ENCODE measurements at regions not wholly inside any gene's neighbourhood (a gene's known extent, or its start where the extent isn't known, plus 50 kb on each side); places are given as distances from the start of the nearest gene placed in this dataset.

DNA sequence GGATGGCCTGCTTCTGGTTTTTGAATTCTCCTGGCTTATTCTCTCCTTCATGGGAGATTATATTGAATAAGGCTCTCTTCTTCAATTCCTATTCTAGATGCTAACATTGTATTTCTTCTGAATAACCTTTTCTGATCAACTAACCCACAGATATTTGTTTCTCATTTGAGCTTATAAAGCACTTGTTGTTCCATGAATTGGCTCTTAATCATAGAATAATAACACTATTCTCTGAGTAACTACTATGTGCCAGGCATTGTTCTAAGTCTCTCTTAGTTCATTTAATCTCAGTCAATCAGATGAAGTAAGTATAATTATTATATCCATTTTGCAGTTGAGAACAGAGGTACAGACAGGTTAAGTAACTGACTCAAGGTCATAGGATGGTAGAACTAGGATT is 136.3 kb upstream of the MLIP start:
- no peak for DNase-seq

DNA sequence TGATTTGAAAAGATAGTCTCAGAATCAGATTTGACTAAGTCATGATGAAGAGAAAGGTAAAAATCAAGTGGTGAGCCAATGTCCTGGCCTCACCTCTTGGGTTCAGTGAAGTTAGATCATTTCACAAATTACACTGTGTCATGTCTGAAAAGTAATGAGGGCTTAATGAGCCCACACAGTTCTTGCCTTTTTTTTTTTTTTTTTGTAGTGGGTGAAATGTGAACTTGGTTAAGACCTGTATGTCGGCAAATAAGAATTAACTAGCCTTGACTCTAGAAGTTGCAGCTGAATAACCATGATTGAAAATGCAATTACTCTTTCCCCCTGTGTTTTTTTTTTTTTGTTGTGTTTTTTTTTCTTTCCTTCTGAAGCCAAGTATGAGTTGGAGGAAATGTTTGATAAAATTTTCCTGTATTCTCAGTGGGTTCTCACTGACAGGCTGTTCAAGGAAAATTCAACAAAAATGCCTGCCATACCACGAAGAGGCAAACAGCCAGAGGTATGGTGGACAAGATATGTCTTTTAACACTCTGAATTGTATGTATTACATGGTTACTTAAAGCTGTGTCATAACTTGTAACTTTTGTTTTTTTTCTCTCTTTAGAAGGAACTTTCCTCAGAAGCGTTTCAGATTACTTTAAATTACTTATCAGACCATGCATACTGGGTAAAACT is 135.2 kb upstream of the MLIP start:
- no peak for DNase-seq

DNA sequence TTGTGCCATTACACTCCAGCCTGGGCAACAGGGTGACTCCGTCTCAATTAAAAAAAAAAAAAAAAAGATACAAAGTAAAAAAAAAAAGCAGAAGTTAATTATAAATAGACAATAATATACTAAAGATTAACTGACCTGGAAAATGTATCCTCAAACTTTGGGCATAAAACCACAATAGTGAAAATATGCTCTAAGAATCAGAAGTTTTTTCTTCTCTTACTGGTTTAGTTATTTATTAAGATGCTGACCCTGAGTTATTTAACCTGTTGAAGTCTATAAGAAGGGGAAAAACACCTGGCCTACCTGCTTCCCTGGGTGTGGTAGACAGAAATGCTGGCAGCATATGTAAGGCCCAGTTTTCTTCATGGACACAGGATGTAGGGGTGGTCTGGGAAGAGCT is 133.7 kb upstream of the MLIP start:
- no peak for DNase-seq

DNA sequence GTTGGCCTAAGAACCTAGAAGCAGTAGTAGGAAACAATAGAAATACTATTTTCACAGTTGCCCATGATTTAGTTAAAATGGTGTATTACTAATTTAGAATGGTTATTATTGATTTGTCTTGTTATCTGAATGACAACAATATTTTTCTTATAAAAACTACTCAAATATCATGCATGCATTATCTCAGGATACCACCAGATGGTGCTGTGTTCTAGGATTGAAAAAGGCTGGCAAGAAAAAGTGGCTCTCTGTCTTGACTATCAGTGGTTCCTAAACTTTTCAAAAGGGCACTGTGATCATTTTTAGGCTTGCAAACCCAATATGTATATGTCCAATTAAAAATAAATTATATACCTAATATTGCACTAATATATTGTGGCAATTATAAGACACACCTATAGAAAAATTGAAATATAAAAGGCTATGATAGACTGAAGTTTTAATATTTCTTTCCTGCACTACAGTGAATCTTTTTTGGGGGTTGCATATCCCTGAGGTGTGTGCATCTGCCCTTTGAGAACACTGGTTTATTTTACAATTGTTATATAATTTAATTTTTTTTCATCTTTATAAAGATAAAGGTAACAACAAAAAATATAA is 131.7 kb upstream of the MLIP start:
- peak; percentile 32 to 62 for DNase-seq

DNA sequence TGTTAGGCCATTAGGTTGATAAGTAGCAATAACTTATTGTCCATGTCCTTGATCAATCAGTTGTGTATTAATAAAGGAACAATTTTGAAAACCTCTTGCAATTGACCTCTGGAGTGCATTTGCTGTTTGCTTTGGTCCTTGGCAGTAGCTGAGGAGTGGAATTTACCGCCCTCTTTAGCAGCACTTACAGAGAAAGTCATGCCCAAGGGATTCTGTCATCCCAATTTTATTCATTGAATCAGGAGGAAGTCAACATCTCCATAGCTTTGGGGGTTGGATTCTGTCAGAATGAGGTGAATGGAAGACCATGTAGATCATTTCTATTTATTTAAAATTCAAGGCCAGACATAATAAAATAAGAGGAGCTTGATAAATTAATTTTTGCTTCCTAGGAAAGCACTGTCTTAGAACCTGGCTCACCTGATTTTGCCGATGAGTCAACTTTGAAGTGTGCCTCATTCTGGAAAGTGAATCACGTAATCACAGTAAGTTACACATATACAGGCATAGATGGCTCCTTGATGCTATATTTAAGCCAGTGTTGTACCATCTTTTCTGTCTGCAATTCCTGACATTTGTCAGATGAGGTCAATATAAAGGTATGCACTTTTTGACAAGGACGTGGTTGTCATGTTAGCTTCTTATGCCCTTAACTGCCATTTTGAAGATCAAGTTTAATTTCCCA is 128.7 kb upstream of the MLIP start:
- no peak for DNase-seq

DNA sequence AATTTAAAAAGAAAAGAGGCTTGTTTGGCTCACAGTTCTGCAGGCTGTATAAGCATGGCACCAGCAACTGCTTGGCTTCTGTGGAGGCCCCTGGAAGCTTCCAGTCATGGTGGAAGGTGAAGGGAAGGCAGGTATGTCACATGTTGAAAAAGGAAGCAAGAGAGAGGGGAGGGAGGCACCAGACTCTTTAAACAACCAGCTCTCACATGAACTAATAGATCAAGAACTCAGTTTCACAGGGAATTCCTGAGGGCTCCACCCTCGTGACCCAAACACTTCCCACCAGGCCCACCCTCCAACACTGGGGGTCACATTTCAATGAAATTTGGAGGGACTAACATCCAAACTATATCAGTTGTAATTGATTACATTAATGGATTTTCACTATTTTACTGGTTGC is 127.9 kb upstream of the MLIP start:
- no peak for DNase-seq

DNA sequence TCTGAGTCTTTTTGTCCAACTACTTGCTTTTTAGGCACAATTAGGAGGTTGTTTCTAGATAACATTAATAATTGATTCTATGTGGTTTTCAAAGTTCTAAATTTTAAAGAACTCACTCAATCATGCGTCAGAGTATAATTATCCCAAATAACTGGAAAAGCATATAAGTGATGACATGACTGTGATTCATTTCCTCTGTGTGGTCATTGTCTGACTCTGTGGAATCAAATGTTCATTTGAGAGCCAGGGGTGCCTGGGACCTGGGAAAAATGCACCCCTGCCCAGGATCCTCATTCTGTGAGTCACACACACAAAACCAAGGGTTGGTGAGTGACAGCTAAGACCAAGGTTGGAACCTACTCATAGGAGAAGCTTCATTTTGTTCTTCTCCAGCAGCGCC is 127.1 kb upstream of the MLIP start:
- no peak for DNase-seq

DNA sequence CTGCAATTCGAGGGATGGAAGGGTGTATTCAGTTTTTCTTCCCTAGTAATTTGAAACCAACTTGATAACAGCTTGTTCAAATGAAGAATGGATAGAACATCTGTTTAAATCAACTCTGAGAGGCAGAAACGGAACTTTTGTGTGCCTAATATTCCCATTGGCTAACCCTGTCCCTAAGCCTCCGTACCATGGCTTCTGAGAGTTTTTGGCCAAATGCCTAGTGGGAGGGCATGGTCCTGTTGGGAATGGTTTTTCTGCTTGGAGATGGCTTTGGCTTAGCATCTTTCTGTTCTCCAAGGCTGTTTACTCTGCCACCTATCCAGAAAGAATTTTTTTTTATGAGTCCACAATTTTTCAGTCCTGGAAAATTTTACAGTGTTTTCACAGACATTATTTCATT is 126.7 kb upstream of the MLIP start:
- no peak for DNase-seq

DNA sequence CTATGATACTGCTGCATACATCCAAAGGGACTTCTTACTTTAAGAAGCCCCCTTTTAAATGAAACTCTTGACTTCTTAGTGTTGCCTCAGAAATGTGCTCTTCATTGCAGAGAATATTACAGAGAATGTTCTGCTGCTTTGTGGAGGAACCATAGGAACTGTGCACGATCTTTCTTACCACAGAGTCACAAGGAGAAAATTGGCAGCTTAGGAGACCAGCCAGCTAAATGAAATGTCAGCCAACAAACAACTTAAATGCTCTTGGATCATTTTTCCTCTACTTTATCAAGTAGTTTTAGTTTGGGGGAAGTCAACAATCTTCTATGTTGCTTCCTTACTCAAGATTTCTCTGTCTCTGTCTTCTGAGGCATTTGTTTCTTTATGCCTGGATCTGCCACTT is 125.9 kb upstream of the MLIP start:
- DNase-seq = no peak

DNA sequence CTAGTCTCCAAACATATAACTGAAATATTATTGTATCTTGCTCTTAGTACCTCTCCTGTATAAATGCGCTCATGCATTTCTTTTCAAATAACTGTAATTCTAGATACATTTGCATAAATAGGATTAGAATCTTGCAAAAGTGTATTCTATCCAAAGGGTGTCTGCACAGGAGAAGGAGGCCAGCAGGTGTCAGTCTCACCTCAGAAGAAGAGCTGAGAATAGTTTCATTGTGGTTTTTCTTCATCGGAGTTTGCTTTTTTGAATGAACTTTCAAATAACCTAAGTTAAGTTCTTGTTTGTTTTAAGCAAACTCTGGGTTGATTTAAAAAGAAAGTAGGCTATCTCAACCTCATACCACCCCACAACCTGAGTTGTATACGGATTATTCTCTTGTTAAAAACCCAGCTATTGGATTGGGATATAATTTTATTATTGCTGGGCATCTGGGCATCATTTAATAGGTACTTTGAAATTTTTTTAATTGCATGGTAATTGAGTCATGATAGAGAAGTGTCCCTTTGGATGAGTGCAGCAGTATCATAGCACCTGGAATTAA is 125.0 kb upstream of the MLIP start:
- DNase-seq = peak; percentile 55 to 84

DNA sequence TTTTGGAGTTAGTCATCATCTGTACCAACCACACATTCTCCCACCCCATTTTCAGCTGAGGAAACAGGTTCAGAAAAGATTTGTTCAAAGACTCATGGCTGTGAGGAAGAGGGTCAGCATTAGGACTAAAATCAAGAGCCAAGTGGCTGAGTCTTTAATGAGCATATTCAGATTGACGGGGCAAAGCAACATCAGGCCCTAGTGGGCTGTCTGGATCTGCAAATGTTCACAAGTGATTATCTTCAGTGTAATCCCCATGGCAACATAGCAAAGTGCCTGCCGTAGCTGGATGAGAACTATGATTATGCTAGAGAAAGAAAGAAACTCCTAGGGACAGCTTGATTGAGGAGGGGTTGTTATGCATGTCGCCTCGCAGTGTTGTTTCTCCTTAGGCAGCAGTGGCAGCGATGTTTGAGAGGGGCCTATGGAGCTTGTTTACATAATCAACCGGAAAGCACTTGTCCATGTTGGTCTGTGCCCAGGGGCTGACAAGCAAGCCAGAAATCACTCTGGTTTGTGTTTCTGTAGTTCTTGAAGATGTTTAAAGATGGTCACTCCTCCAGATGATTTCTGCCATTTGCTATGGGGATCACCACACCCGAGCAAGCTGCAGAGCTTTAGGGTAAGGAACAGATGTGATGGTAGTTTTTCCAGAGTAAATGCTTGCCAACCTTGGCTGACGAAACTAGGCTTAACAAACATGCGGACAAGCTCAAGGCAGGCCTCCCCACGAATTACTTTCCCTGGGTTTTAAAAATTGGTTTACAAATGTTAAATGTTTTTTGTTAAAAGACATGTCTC is 124.3 kb upstream of the MLIP start:
- peak in 1 of 2 experiments; percentile 15 for DNase-seq

DNA sequence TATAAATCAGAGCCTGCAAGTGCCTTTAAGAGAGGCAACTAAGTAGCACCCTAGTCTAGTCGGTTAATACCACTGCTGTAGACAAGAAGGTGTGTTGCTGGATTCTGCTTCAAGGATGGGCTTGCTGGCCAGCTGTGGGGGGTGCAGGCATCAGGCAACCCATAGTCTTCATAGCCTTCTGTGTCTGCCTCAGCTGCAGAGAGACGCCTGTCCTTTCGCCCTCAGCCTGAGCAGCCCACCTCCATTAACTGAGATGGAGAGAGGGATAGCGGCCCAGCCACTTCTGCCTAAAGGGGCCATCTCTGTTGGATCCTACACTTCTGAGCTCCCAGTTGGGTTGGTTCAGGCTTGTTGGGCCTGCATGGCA is 123.7 kb upstream of the MLIP start:
- DNase-seq = no peak

DNA sequence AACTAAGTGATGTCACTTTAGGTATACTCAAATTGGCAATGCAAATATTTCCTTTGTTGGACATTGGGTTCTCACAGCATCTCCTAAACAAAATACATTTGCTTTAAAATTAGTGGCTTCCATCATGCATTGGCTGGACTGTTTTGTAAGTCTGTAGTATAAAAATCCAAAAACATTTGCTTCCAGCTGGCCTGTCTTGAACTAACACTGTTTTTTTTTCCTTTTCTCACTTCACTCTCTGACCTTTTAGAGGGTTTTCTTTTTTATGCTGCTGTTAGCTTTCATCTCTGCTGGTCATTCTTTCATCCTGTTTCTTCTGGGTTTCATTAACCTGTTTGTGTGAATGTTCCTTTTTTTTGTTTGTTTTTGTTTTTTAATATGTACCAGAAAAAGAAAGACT is 121.7 kb upstream of the MLIP start:
- peak in 1 of 2 experiments; percentile 13 for DNase-seq

DNA sequence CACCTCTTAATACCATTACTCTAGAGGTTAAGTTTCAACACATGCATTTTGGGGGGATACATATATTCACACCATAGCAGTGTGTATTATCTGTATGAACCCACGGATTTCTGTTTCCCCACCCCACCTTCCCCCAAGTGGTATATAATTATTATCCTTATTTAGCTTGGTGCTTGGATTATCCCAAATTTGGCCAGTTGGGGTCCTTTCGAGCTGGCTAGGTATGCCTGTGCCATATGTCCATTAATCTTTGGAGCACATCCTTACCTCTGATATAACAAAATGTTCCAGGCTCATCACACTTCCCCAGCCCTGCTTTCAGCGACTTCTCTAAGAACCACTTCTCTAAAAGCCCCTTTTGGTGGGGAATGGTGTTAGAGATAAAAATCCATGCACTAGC is 118.7 kb upstream of the MLIP start:
- no peak for DNase-seq

DNA sequence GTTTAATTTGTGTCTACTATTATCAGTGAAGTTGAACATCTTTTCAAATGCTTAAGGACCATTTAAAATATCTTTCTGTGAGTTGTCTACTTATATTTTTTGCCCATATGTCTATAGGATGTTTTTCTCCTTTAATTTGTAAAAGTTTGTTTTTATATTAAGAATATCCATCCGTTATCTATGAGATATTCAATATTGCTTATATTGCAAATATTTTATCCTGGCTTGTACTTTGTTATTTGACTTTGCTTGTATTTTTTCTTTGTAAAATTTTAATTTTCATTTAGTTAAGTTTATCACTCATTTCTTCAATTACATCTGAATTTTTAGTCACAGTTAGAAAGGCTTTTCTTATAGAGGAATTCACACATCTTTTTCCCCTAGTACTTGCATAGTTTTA is 117.0 kb upstream of the MLIP start:
- no peak for DNase-seq

DNA sequence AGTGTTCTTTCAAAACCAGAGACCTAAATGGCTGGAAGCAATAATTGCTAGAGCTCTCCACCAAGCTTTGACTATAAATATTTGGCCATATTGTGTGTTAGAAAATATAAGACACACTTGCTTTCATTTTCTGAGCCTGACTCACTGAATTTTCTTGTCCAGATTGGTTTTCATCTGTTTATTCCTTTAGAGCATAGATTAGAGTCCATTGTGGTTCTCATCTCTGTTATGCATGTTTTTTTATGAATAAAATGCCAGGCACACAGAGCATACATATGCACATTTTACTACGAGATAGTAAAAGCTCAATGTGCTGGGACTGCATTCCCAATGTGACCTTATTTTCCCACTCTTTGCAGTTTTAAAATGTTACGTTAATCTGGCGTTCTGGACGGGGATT is 115.3 kb upstream of the MLIP start:
- DNase-seq = no peak

DNA sequence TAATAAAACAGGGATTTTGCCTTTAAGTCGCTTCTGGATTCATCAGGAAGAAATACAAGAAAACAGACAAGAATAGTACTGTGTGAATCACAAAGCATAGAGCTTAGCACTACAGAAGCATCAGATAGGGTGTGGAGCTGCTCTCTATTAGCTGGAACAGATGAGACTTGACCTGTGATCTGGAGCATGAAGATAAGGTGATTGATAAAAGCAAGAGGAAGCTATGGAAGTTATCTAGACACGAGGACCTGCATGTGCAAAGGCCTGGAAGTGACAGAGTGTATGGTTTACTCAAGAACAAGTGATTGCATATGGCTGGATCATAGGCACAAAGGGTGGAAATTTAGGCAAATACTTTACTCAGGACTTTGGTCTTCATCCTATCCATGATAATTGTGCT is 112.9 kb upstream of the MLIP start:
- no peak for DNase-seq

DNA sequence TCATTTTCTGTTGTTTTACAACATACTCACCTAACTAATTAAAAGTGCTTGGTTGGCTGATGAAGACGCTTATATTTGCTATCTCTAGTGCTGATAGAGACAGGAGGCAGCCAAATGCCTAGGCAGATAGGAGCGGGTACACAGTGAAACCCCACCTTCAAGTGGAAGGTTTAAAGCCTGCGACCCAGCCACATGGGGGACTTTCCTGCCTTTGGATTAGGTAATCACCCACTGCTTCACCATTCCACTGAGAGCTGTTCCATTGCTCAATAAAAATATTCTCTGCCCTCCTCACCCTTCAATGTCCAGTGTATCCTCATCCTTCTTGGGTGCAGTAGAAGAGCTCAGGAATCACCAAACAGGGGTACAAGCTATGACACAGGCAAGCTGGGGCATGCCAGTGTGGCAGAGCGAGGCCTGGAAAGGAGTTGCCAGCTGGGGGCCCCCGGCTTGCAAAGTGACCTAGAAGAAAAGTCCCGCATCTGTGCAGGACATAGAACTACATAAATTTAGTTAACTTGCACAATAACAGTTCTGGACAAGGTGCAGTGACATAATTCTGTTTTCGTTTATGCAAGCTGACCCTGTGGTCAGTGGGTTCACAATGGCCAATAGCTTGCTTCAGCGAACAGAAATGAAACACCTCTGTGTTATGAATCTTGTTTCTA is 112.0 kb upstream of the MLIP start:
- DNase-seq = no peak

DNA sequence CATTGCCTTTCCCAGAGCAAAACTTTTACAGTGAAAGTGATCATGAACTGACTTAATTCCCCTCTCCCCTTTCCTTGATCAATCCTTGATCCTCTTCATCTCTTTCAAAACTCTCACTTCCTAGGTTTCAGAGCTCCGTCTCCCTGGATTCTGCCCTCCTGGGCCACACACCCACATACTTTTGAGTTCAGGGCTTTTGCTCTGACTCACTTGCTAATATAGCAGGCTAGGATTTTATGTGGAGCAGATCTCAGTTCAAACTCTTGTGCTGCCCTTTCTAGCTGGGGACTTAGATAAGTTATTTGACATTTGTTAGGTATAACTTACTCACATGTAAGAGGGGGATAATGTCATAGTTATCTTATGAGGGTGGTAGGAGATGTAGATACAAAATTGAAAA is 109.1 kb upstream of the MLIP start:
- DNase-seq = no peak

DNA sequence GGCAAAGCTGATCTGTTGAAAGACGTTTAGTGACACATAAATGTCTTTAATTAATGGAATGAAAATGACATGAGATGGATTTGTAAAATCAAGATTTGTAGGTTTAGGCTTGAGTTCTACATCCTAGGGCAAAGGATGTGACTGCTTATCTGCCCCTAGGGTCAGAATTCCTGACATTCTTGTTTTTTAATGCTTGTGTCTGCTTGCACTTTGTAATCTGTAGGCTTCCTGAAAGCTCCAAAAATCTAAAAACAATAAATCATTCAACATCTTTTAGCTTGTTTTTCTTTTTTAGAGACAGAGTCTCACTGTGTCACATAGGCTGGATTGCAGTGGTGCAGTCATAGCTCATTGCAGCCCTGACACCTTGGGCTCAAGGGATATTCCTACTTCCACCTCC is 107.9 kb upstream of the MLIP start:
- DNase-seq = no peak

DNA sequence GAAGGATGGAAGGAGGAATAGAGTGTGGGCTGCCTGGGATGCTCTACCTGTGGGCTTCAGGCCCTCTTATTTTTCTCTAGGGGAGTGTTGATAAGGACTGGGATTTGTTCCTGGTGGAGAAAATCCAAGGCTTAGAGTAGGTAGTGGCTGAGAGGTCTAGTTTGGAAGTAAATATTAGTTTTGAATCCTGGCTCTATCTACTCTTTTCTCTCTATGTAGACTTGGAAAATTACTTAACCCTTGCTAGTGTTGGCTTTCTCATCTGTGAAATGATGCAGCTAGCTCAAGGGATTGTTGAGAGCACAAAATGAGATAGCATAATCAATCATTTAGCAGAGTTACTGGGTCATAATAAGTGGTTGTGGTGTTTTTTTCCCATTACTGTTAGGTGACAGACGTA is 102.7 kb upstream of the MLIP start:
- DNase-seq = no peak

DNA sequence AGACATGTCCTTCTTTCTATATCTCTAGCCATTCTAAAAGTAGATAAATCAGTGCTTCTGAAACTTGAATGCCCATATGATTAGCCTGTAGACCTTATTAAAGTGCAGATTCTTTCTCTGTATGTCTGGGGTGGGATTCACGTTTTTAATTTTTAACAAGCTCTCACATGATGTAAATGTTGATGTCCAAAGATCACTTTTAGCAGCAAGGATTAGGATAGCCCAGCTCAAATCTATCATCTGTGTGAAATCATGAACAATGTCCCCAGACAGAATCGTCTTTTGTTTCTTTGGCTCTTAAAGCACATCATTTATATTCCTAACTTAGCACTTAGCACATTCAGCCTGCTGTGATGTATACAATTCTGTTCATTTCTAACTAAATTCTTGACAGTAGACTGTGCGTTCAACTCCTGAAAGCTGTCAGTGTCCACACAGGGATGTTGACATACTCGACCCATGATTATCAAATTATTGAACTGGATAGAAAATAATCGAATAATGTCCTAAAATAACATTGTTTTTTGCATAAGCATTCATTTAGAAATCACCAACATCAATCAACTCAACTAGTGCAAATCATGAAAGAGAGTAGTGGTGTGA is 102.1 kb upstream of the MLIP start:
- DNase-seq = no peak

Data from NCI-H526 (cell line).